ENCODE measurements at regions not wholly inside any gene's neighbourhood (a gene's known extent, or its start where the extent isn't known, plus 50 kb on each side); places are given as distances from the start of the nearest gene placed in this dataset.

GRCh38 chr16:60200161-60200560 is 1466.0 kb upstream of the GOT2 start:
- TF ChIP-seq RFX5 (IDR thresholded peaks at IDR 0.05; ENCODE audit: low read length) (no peak), CTCF (IDR thresholded peaks at IDR 0.05) (no peak), TCF12 (IDR thresholded peaks at IDR 0.05) (no peak), ZBTB33 (IDR thresholded peaks at IDR 0.05; ENCODE audit: borderline replicate concordance, low read depth) (no peak), NFIC (IDR thresholded peaks at IDR 0.05; ENCODE audit: borderline replicate concordance) (no peak), GATA2 (CRISPR knock-in tag; IDR thresholded peaks at IDR 0.05) (no peak), MXI1 (IDR thresholded peaks at IDR 0.05; ENCODE audit: low read depth, low read length) (no peak), POLR2AphosphoS5 (IDR thresholded peaks at IDR 0.05; ENCODE audit: low read depth, low read length) (no peak), SIN3A (IDR thresholded peaks at IDR 0.05; ENCODE audit: borderline replicate concordance, low read depth, low read length) (no peak)

Data from SK-N-SH (cell line).